ENCODE measurements at regions not wholly inside any gene's neighbourhood (a gene's known extent, or its start where the extent isn't known, plus 50 kb on each side); places are given as distances from the start of the nearest gene placed in this dataset.

DNA sequence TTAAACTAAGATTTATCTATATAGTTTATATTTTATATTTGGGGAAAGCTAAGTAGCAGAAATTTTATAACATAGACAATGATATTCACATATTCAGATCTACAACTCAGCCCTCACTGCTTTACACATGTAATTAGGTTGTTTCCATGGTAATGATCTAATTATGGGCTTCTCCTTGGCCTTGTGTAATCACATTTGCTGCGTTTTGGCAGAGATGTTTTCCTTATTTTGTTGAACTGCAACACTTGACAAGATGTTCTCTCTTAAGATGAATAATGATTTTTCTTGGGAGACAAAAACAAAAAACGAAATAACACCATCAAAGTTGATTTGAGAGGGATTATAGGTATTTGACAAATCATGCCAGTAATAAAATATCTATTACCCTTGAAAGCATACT is 635.6 kb upstream of the TBL1XR1 start:
- Histone ChIP-seq H3K27me3 (replicated peaks in 1 of 2; ENCODE audit: control insufficient read depth in 2 of 2, extremely low read depth in 1 of 2, insufficient read depth in 2 of 2, low read length in 1 of 2) (no peaks in the 10 kb centered on the region), H3K9me3 (no peaks in the 10 kb centered on the region), H3K27ac (ENCODE audit: low read length) (no peak overlapping the region), H3K4me3 (ENCODE audit: control insufficient read depth in 1 of 2, extremely low read depth in 1 of 2, low read length in 1 of 2) (no peak overlapping the region), H3K4me1 (ENCODE audit: control insufficient read depth in 1 of 2, extremely low read depth in 1 of 2, insufficient read depth in 2 of 2, low read length in 2 of 2) (no peaks in the 10 kb centered on the region), H3K36me3 (ENCODE audit: control insufficient read depth in 2 of 2, extremely low read depth in 1 of 2, insufficient read depth in 1 of 2, low read length in 1 of 2) (no peaks in the 10 kb centered on the region)
- ATAC-seq (replicated peaks in 1 of 4) (no peak), DNase-seq (no peak)
- Mint-ChIP-seq H3K36me3 (no peaks in the 10 kb centered on the region), H3K9me3 (no peaks in the 10 kb centered on the region), H3K27me3 (no peaks in the 10 kb centered on the region), H3K4me3 (no peak overlapping the region), H3K4me1 (peaks cover 6 to 9% (median 8%) of the 10 kb centered on the region in 3 donors), H3K27ac (no peak overlapping the region)
- CTCF ChIA-PET, result no interaction called here
- POLR2A ChIA-PET, result interaction anchor here in 1 of 2 donors (0.6 kb wide), 1 partner anchor 175 kb away, joined by 3 read pairs; no protein-coding TSS in a partner anchor
- WGBS (ENCODE audit: insufficient coverage), result no CpG with 5 or more reads among the region's 2 CpGs

DNA sequence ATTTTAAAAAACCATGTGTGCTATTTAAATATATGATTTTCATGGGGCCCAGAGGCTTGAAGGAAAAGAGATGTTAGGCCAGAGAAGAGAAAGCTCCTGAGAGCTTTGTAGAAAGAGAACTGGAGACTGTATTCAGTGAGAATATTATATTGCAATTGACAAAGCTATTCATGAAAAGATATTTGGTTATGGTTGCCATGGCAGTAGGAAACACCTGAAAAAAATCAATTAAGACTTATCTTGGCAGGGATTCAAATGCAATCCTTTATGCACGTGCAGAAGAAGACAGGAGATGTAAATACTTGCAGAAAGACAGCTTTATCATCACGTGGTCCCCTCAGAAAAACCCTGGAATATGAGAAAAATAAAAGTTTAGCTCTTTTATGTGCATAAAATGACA is 636.0 kb upstream of the TBL1XR1 start:
- H3K36me3 Mint-ChIP-seq, result no peaks in the 10 kb centered on the region
- Histone ChIP-seq H3K4me3 (ENCODE audit: control insufficient read depth in 1 of 2, extremely low read depth in 1 of 2, low read length in 1 of 2) (no peak overlapping the region), H3K9me3 (no peaks in the 10 kb centered on the region), H3K27ac (ENCODE audit: low read length) (no peak overlapping the region), H3K4me1 (ENCODE audit: control insufficient read depth in 1 of 2, extremely low read depth in 1 of 2, insufficient read depth in 2 of 2, low read length in 2 of 2) (no peaks in the 10 kb centered on the region), H3K27me3 (replicated peaks in 1 of 2; ENCODE audit: control insufficient read depth in 2 of 2, extremely low read depth in 1 of 2, insufficient read depth in 2 of 2, low read length in 1 of 2) (no peaks in the 10 kb centered on the region), H3K36me3 (ENCODE audit: control insufficient read depth in 2 of 2, extremely low read depth in 1 of 2, insufficient read depth in 1 of 2, low read length in 1 of 2) (no peaks in the 10 kb centered on the region)
- WGBS (ENCODE audit: insufficient coverage), result no CpG with 5 or more reads among the region's 2 CpGs
- H3K27ac Mint-ChIP-seq, result no peak overlapping the region
- H3K27me3 Mint-ChIP-seq, result no peaks in the 10 kb centered on the region
- CTCF ChIA-PET, result no interaction called here
- ATAC-seq (replicated peaks in 1 of 4), result no peak
- H3K4me3 Mint-ChIP-seq, result no peak overlapping the region
- POLR2A ChIA-PET, result interaction anchor here (0.5 to 0.7 kb wide), 3 partner anchors 25 to 262 kb away, joined by 3 to 4 read pairs (median 4); no protein-coding TSS in a partner anchor
- peak in 1 of 35 experiments; percentile 4 for DNase-seq
- H3K9me3 Mint-ChIP-seq, result no peaks in the 10 kb centered on the region
- peaks cover 6 to 9% (median 8%) of the 10 kb centered on the region in 3 donors for H3K4me1 Mint-ChIP-seq

DNA sequence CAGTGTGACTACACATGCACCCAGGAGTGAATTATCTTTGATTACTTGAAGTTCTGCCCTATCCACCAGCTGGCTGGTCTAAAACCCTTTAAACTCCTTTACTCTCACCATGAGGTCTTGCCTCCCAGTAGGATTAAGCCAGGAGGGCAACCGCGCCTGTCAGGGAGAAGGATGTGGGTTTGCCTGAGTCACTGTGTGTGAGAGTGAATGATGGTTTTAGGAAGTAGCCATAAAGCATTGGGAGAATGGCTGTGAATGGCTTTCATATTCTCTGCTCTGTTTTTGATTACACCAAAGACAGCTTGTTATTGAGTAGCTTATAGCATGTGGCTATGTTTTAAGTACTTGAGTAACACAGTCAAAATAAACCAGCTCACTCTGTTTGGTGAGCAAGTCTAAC is 637.7 kb upstream of the TBL1XR1 start:
- Mint-ChIP-seq H3K36me3 (no peaks in the 10 kb centered on the region), H3K9me3 (no peaks in the 10 kb centered on the region), H3K4me3 (no peak overlapping the region), H3K27me3 (no peaks in the 10 kb centered on the region), H3K27ac (no peak overlapping the region), H3K4me1 (peaks cover 6 to 9% (median 8%) of the 10 kb centered on the region in 3 donors)
- Histone ChIP-seq H3K9me3 (no peaks in the 10 kb centered on the region), H3K36me3 (ENCODE audit: control insufficient read depth in 2 of 2, extremely low read depth in 1 of 2, insufficient read depth in 1 of 2, low read length in 1 of 2) (no peaks in the 10 kb centered on the region), H3K4me3 (ENCODE audit: control insufficient read depth in 1 of 2, extremely low read depth in 1 of 2, low read length in 1 of 2) (no peak overlapping the region), H3K27ac (ENCODE audit: low read length) (no peak overlapping the region), H3K4me1 (ENCODE audit: control insufficient read depth in 1 of 2, extremely low read depth in 1 of 2, insufficient read depth in 2 of 2, low read length in 2 of 2) (no peaks in the 10 kb centered on the region), H3K27me3 (replicated peaks in 1 of 2; ENCODE audit: control insufficient read depth in 2 of 2, extremely low read depth in 1 of 2, insufficient read depth in 2 of 2, low read length in 1 of 2) (no peaks in the 10 kb centered on the region)
- ChIA-PET CTCF (no interaction called here), POLR2A (no interaction called here)
- no peak for ATAC-seq (replicated peaks in 1 of 4)
- WGBS (ENCODE audit: insufficient coverage), result no CpG with 5 or more reads among the region's 2 CpGs
- DNase-seq, result no peak

DNA sequence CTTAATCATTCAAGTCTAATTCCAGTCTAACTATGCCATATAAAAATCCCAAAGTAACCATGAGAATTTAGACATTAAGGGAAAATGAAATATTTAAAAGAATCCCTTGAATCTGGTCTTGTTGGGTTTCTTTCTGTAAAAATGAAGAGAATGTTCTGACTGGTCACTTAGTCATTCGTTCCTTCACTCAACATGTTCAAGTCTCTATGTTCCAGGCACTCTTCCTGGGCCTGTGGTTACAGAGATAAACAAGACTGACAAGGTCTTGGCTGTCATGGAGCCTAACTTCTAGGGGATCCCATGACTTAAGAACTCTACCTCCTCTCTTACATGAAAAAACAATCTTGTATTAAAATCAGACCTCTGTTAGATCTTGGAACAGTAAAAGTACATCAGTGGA is 638.6 kb upstream of the TBL1XR1 start:
- Histone ChIP-seq H3K4me1 (ENCODE audit: control insufficient read depth in 1 of 2, extremely low read depth in 1 of 2, insufficient read depth in 2 of 2, low read length in 2 of 2) (no peaks in the 10 kb centered on the region), H3K36me3 (ENCODE audit: control insufficient read depth in 2 of 2, extremely low read depth in 1 of 2, insufficient read depth in 1 of 2, low read length in 1 of 2) (no peaks in the 10 kb centered on the region), H3K27ac (ENCODE audit: low read length) (no peak overlapping the region), H3K27me3 (replicated peaks in 1 of 2; ENCODE audit: control insufficient read depth in 2 of 2, extremely low read depth in 1 of 2, insufficient read depth in 2 of 2, low read length in 1 of 2) (no peaks in the 10 kb centered on the region), H3K9me3 (no peaks in the 10 kb centered on the region), H3K4me3 (ENCODE audit: control insufficient read depth in 1 of 2, extremely low read depth in 1 of 2, low read length in 1 of 2) (no peak overlapping the region)
- ChIA-PET POLR2A (no interaction called here), CTCF (no interaction called here)
- WGBS (ENCODE audit: insufficient coverage), result no CpG with 5 or more reads among the region's 1 CpG
- H3K36me3 Mint-ChIP-seq, result no peaks in the 10 kb centered on the region
- DNase-seq, result no peak
- H3K27me3 Mint-ChIP-seq, result peaks cover 0 to 1% of the 10 kb centered on the region in 2 donors
- peaks cover 6 to 9% (median 8%) of the 10 kb centered on the region in 3 donors for H3K4me1 Mint-ChIP-seq
- H3K9me3 Mint-ChIP-seq, result no peaks in the 10 kb centered on the region
- no peak for ATAC-seq (replicated peaks in 1 of 4)
- no peak overlapping the region for H3K4me3 Mint-ChIP-seq
- H3K27ac Mint-ChIP-seq, result no peak overlapping the region

DNA sequence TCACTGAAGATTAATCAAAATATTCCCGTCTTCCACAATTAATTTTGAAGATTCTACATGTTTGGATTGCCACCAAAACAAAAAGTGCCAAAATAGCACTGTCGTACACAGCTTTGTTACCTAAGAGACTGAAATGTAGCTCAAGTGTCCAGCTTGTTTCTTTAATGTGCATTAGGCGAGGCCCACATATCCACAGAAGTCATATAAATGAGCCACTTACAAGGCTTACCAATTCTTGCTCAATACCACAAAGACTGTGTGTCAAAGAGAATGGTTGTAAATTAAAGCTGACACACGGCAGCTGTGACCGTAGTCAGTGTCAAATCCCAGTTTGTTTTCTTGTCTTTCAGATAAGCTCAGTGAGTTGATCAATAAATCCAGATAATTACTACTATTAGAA is 639.4 kb upstream of the TBL1XR1 start:
- no peak for ATAC-seq (replicated peaks in 1 of 4)
- H3K36me3 ChIP-seq (ENCODE audit: control insufficient read depth in 2 of 2, extremely low read depth in 1 of 2, insufficient read depth in 1 of 2, low read length in 1 of 2), result no peaks in the 10 kb centered on the region
- ChIA-PET POLR2A (no interaction called here), CTCF (no interaction called here)
- WGBS (ENCODE audit: insufficient coverage), result 85% methylated on average over 2 of the region's 5 CpGs
- no peaks in the 10 kb centered on the region for H3K9me3 Mint-ChIP-seq
- no peak overlapping the region for H3K4me3 Mint-ChIP-seq
- no peak overlapping the region for H3K27ac Mint-ChIP-seq
- H3K36me3 Mint-ChIP-seq, result no peaks in the 10 kb centered on the region
- DNase-seq, result no peak
- no peaks in the 10 kb centered on the region for H3K4me1 ChIP-seq (ENCODE audit: control insufficient read depth in 1 of 2, extremely low read depth in 1 of 2, insufficient read depth in 2 of 2, low read length in 2 of 2)
- H3K4me3 ChIP-seq (ENCODE audit: control insufficient read depth in 1 of 2, extremely low read depth in 1 of 2, low read length in 1 of 2), result no peak overlapping the region
- no peaks in the 10 kb centered on the region for H3K27me3 ChIP-seq (replicated peaks in 1 of 2; ENCODE audit: control insufficient read depth in 2 of 2, extremely low read depth in 1 of 2, insufficient read depth in 2 of 2, low read length in 1 of 2)
- no peak overlapping the region for H3K27ac ChIP-seq (ENCODE audit: low read length)
- peaks cover 6 to 9% (median 8%) of the 10 kb centered on the region in 3 donors for H3K4me1 Mint-ChIP-seq
- peaks cover 0 to 1% of the 10 kb centered on the region in 2 donors for H3K27me3 Mint-ChIP-seq
- H3K9me3 ChIP-seq, result no peaks in the 10 kb centered on the region

DNA sequence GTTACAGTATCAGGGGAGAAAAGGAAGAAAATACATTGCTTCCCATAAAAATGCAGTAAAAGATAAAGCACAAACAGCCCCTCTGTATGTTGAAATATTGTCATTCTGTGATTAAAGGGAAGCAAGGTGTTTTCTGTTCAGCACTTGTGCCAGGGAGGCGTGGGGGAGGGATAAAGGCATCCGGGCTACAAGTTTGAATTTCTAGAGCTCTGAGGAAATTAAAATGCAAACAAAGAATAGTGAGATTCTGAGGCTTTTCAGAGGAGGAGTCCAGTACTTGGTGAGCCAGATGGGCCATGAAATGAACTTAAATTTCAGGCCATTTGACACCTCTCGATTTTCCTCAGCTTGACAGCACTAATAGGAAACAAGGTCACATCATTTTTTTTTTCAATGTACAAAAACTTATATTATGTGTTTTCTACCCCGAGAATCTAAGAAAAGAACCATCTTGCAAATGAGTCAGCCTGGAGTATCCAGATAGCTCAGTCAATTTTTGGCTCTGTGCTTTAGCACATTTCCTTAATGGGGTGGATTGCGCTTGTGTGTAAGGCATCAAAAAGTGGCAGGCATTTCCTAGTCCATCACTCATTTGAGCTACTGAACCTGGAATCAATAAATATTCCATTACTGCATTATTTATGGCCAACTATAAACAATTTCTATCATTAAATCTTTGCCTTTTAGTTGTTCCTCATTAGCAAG is 640.8 kb upstream of the TBL1XR1 start:
- Mint-ChIP-seq H3K27ac (no peak overlapping the region), H3K36me3 (no peaks in the 10 kb centered on the region), H3K9me3 (no peaks in the 10 kb centered on the region), H3K4me3 (no peak overlapping the region), H3K4me1 (peaks cover 4 to 7% (median 6%) of the 10 kb centered on the region in 3 donors), H3K27me3 (peaks cover 0 to 1% of the 10 kb centered on the region in 2 donors)
- ChIA-PET POLR2A (interaction anchor here in 1 of 2 donors (0.6 kb wide), 1 partner anchor 1653 kb away, joined by 3 read pairs; no protein-coding TSS in a partner anchor), CTCF (interaction anchor here (0.6 to 0.7 kb wide), 2 partner anchors 24 to 147 kb away, joined by 3 read pairs; no protein-coding TSS in a partner anchor)
- DNase-seq (no peak), ATAC-seq (replicated peaks in 1 of 4) (no peak)
- Histone ChIP-seq H3K4me1 (ENCODE audit: control insufficient read depth in 1 of 2, extremely low read depth in 1 of 2, insufficient read depth in 2 of 2, low read length in 2 of 2) (no peaks in the 10 kb centered on the region), H3K9me3 (no peaks in the 10 kb centered on the region), H3K27me3 (replicated peaks in 1 of 2; ENCODE audit: control insufficient read depth in 2 of 2, extremely low read depth in 1 of 2, insufficient read depth in 2 of 2, low read length in 1 of 2) (no peaks in the 10 kb centered on the region), H3K27ac (ENCODE audit: low read length) (no peak overlapping the region), H3K36me3 (ENCODE audit: control insufficient read depth in 2 of 2, extremely low read depth in 1 of 2, insufficient read depth in 1 of 2, low read length in 1 of 2) (no peaks in the 10 kb centered on the region), H3K4me3 (ENCODE audit: control insufficient read depth in 1 of 2, extremely low read depth in 1 of 2, low read length in 1 of 2) (no peak overlapping the region)
- 67% methylated on average over 3 of the region's 5 CpGs for WGBS (ENCODE audit: insufficient coverage)
